ENCODE measurements at regions not wholly inside any gene's neighbourhood (a gene's known extent, or its start where the extent isn't known, plus 50 kb on each side); places are given as distances from the start of the nearest gene placed in this dataset.
A peak's percentile ranks its signal among the peaks of the same experiment; 100 is the strongest.

DNA sequence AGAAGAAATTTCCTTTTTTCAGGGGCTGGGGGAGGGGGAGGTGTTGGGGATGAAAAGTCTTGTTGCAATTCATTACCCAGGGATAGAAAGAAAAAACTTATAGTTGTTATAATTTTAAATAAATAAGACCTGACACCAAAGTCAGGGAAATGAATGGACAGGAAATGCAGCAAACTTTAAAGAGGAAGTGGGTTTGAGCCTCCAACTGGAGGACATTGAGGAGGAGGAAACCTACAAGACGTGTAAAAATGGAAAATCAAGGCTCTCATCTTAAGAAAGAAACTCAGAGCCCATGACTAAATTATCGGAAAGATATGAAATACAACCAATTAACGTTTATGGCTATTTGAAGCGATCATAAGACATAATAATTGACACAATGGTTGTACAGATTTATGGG is 54.4 kb downstream of the NIBAN1 start:
- no peak for DNase-seq (ENCODE audit: low read depth in 2 of 2)

DNA sequence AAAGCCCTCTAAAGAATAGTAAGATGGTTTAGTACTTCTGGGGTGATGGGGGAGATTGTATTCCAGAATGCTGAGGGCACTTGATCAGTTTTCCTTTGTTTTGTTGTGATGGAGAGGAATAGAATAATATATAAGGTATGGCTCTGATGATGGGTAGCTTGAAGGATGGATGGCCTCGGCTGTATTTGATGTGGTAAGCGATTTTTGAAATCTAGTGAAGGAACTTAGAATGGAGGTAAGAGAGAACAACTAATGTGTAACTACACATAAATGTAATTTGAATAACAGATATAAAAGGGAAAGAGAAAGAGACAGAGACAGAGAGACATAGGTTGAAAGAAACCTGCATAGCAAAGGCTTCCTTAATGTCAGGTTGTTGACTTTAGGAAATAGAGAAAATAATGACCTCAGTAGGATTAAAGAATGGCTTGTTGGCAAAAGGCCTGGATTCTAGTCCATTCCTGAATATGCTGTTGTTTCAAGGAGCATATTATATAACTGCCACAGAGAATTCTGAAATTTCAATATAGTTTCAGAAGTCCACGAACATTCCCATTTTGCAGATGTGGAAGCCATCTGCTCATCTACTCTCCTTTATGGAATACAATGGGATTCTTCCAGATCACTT is 58.7 kb downstream of the NIBAN1 start:
- no peak for DNase-seq (ENCODE audit: low read depth in 2 of 2)

DNA sequence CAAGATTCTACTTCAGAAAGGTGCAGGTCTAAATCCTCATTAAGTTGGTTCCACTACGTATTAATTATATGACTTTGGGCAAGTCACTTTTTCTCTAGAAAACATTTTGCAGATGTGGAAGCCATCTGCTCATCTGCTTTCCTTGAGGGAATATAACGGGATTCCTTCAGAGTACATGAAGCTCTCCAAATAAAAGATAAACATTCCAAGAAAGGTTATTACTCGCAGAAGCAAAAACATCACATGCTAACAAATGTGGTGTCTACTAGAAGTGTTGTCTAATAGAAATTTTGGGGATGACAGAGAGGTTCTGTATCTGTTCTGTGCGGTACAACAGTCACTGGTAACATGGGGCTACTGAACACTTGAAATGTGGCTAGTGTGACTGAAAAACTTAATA is 60.2 kb downstream of the NIBAN1 start:
- DNase-seq (ENCODE audit: low read depth in 2 of 2): no peak

DNA sequence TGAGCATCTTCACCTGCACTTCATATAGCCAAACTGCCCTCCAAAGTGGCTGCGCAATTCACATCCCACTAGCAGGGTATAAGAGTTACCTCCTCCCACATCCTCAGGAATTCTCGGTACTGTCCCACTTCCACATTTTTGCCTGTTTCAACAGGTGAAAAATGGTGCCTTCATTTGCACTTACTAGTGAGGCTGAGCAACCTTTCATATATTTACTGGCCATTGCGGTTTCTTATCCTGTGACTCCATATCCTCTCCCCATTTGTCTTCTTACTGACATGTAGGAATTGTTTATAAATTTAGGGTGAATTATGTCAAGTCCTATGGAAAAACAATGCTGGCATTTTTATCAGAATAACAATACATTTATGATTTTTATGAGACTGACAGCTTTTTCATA is 61.9 kb downstream of the NIBAN1 start:
- DNase-seq (ENCODE audit: low read depth in 2 of 2): no peak

DNA sequence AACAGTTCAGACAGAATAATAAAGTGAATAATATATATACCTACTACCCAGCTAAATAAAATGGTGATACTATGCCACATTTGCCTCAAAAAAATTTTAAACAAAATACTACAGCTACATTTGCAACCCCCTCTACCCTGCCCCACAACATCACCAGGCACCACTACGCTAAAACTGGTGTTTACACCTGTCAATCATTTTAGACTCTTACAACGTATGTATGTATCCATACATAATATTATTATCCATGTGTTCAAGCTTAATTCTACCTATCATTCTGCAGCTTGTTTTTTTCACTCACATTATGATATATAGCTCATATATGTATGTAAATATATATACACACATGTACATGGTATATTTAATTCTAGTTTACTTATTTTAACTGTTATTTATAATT is 62.5 kb downstream of the NIBAN1 start:
- no peak for DNase-seq (ENCODE audit: low read depth in 2 of 2)

DNA sequence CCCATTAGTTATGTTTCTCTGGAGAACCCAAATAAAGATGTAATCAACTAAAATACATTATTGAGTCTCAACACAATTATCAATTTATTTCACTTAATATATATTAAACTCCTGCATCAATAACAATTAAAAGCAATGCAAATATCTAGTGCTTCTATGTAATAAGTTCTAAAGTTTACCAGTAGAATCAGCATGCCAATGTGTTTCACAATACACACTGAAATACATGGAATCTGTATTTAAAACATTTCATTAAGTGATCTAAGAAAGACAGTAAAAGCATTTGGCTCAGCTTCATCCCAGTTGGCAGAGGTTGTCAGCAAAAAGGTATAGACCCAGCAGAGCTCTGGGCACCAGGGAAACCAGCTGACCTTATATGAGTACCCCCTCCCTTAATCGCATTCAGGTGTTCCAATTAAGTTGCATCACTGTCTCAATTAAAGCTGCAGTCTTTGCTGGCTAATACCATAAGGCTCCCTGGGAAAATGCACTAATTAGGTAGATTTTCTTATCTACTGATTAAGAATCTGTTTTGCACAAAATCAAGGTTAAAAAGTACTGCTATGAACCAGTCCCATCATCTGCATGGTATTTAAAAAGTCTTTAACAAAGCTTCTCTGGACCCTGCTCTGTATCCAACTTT is 63.1 kb downstream of the NIBAN1 start:
- no peak for DNase-seq (ENCODE audit: low read depth in 2 of 2)

DNA sequence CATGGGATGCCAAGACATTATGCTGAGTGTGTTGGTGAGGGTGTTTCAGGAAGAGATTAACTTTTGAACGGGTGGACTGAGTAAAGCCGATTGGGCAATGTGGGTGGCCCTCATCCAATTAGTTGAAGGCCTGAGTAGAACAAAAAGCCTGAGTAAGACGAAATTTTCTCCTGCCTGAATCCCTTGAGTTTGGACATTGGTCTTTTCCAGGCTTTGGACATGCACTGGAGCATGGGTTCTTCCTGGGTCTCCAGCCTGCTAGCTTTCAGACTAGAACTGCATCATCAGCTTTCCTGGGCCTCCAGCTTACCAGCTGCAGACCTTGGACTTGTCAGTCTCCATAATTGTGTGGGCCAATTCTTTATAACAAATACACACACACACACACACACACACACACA is 63.6 kb downstream of the NIBAN1 start:
- DNase-seq (ENCODE audit: low read depth in 2 of 2): no peak

DNA sequence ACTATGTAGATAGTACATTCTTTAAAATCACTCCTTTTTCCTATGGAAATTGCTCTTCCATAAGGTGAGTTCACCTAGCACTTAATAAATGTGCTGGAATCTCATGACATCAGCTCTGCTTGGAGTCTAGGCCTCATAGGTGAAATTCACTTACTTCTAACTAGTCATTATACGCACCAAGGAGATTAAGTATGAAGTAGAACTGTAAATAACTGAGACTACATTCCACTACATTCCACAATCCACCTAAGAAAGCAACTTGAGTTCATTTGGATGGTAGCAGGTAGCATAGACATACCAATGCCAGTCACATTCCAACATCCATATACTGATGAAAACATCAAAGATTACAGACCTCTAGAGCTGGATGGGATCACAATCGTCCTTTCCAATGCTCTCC is 64.3 kb downstream of the NIBAN1 start:
- no peak for DNase-seq (ENCODE audit: low read depth in 2 of 2)

DNA sequence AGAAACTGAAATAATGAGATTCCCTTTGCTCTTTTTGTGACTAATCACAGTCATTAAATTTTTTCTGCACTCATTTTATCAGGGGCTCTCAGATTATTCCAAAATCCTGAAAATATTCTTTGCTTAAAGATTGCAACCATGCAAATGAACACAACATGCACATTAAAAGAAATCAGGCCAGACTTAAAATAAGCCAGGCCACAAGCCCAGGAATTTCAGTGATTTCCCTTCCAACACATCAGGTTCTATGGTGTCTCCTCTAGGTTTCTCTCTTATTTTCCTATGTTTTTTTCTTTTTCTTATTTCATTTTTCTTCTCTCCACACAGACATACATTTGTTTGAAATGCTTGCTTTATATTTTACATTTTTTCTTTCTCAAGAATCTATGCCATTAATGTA is 65.3 kb downstream of the NIBAN1 start:
- no peak for DNase-seq (ENCODE audit: low read depth in 2 of 2)

DNA sequence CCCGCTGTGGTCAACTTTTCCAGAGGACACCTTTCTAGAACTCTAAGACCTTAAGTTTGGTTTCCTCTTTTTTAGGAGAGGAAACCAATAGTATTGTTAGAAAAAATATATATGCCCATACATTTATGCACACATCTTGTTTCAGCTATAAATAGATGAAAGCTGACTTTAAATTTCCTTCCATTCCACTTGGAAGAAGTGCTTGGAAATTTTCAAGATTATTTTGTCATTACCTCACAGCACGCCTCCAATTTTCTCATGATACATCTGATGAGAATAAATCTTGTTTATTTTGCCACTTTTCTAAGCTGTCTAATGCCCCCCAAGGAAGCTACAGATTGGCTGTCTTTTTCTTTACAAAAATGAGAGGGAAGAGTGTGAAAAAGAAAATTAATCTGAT is 65.8 kb downstream of the NIBAN1 start:
- DNase-seq (ENCODE audit: low read depth in 2 of 2): no peak

DNA sequence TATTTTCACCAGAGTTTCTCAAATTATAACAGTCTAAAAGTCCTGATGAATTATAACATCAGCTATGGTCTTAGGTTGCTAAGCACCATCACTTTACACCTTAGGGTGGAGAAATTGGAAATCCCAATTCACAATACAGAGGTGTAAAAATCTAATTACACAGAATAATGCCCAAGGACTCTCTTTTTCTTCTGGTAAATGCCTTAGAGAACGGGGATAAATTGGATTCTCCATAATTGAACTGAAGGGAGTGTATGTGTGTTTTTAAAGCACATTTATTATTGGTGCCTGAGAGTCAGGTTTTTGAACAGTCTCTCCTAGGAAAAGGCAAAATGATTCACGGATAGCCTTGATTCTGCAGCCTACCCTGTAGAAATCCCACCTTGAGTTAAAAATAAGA is 66.8 kb downstream of the NIBAN1 start:
- no peak for DNase-seq (ENCODE audit: low read depth in 2 of 2)

DNA sequence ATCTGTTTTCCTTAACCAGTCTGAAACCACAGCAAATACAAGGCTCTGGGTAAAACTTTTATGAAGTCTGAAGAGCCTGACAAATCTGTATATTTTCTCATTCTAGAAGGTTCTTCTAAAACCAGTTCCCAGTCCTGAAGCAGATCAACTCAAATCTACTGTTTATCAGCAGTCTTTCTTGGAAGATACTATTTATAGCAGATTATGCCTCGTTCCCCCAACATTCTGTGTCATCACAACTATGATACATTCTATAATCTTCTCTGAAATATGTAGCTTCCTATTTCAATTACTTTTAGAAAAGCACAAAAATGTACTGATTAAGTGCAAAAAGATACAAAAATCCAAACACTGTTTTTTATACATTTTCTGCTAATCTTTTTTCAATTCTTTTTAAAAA is 67.5 kb downstream of the NIBAN1 start:
- no peak for DNase-seq (ENCODE audit: low read depth in 2 of 2)

DNA sequence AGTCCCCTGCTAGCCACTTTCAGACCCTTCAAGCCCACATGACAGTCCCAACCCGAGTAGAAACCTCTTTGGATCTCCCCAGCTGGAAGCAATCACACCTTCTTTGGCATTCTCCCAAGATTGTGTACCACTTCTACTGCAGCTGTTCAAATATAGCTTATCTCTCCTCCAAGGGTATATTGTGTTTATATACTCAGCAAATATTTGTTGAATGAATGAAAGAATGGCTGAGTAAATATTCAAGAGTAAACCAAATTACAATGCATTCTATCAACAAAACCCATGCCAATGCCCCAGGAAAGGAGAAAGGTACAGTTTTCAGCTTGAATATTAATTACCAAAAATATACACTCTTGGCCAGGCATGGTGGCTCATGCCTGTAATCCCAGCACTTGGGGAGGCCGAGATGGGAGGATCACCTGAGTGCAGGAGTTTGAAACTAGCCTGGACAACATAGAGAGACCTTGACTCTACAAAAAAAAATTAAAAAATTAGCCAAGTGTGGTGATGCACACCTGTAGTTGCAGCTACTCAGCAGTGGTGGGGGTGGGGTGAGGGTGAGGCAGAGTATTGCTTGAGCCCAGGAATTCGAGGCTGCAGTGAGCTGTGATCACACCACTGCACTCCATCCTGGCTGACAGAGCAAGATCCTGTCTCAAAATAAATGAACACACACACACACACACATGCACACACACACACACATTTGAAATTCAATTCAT is 68.5 kb downstream of the NIBAN1 start:
- no peak for DNase-seq (ENCODE audit: low read depth in 2 of 2)

DNA sequence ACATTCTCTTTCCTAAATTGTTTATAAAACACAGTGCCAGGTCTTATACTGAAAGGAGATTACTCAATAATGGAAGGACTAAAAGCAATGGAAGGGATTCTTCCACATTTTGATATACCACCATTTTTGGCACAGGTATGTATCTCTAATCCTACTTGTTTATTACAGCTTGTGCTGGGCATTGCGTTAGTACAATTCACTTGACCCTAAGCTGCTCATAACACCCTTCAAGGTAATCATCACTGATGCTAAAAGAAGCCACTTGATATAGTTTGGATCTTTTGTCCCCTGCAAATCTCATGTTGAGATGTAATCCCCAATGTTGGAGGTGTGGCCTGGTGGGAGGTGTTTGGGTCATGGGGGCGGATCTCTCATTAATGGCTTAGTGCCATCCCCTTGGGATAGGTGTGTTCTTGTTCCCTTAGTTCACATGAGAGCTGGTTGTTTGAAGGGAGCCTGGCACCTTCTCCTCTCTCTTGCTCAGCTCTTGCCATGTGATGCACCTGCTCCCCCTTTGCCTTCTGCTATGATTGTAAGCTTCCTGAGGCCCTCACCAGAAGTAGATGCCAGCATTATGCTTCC is 71.1 kb downstream of the NIBAN1 start:
- no peak for DNase-seq (ENCODE audit: low read depth in 2 of 2)

DNA sequence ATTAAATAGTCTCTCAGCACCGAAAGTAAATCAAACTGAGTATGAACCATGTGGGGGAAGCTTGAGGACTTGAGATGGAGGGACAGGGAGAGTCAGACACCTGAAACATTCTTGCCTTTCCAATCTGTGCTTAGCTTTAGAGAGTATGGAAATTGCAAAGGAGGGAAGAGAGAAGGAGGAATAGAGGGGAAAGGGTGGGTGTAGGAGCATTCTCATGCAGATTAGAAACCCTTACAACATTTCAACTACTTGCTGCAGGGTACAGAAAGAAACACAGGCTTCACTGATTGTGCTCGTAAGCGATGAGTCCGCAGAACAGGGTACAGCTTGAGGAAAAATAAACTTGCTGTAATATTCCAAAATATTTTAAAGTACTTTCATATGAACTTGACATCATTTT is 73.8 kb downstream of the NIBAN1 start:
- DNase-seq (ENCODE audit: low read depth in 2 of 2): no peak

DNA sequence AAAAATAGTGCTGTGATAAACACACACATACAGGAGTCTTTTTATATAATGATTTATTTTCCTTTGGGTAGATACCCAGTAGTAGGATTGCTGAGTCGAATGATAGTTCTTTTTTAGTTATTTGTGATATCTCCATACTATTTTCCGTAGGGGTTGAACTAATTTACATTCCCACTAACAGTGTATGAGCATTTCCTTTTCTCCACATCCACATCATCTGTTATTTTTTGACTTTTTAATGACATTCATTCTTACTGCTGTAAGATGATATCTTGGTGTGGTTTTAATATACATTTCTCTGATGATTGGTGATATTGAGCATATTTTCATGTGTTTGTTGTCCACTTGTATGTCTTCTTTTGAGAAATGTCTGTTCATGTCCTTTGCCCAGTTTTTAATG is 78.3 kb downstream of the NIBAN1 start:
- DNase-seq (ENCODE audit: low read depth in 2 of 2): no peak

DNA sequence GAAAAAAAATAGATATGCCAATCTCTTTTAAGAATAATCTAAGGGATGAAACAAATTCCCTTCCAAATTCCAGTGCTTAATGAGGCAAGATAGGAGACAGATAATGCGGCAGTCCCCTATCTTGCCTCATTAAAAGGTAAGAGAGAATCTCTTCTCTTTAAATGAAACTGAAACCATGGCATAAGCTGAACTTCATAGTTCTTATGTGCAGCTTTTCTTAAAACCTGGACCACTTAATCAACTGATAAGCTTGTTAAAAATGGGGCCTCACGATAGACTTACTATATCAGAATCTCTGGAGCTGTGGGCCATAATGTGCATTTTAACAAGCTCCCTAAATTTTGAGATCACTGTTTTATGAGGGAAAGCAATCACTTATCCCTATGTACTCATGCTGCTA is 79.2 kb downstream of the NIBAN1 start:
- DNase-seq (ENCODE audit: low read depth in 2 of 2): no peak

DNA sequence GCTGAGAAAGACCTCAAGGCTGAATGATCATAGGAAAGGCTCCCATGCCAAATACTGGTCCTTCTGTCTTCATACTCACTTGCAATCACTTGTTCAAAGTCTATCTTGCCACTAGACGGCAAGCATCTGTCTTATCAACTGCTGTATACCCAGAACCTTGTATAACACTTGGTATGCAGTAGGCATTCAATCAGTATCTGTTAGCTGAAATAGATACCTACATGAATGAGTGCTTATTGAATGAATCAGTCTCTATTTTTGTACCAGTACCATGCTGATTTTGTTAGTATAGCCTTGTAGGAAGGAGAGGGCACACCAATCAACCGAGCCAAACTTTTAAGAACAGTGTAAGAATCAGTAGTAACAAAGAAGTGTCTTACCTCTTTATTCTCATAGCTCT is 80.6 kb downstream of the NIBAN1 start:
- no peak for DNase-seq (ENCODE audit: low read depth in 2 of 2)

DNA sequence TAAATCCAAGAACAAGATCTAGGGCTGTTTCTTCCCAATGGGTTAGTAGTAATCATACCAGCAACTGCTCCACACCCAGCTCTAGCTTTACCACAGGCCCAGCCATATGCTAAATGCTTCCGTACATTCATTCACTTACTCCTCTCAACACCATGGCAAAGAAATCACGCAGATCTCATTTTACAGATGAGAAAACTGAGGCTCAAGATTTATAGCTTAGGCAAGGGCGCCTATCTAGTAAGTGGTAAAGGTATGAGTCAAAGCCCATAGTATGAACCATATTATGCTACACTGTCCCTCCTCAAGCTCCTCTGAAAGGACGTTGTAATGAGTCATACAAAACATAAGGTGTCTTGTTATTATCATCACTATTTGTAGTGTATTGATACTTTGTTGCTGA is 82.2 kb downstream of the NIBAN1 start:
- no peak for DNase-seq (ENCODE audit: low read depth in 2 of 2)

DNA sequence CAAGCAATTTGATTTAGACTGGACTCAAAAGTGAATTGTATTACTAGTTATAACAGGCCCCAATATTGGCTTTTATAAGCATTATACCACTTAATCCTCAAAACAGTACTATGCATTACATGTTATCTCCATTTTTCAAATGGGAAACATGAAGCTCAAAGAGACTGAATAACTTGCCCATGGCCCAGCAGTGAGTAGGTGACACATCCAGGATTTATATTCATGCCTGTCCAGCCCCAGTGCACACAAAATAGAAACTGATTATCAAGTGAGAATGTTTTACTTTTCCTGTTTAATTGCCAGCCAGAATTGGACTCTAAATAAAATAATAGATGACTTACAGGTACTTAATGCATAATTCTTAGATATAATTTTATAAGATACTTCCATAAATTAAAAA is 82.9 kb downstream of the NIBAN1 start:
- no peak for DNase-seq (ENCODE audit: low read depth in 2 of 2)

DNA sequence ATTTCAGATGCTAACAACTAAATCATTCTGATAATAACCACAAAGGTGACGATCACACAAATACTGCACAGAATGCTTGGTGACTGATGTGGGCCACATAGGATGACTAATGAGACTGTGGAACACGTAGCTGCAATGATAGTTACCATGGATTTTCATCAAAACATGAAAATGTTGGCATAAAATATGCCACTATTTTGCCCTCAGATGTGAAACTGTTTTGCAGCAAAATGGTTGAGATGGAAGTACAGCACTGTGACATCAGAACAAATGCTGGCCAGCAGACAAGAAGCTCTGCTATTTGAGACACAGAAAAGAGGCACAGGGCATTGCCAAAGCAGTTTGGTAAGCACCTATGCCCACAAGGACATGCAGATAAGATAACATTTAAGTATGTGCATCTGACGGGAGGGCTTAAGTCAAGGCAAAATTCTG is 83.8 kb downstream of the NIBAN1 start:
- peak in 1 of 2 donors; percentile 16 for DNase-seq (ENCODE audit: low read depth in 2 of 2)

DNA sequence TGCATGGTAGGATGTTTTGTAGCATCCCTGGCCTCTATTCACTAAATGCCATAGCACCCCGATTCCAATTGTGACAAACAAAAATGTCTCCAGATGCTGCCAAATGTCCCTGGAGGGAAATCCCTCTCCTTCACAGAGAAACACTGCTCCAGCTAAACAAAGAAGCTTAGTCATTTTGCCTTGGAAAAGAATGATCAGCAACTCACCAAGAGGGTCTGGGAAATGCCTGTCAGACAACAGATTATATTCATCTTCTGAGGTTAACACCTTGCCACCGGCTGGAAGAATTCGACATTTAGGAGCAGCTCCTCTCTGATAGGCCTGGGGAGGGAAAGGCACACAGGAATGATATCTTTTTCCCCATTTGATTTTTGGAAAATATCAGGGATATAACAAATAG is 84.4 kb downstream of the NIBAN1 start:
- DNase-seq (ENCODE audit: low read depth in 2 of 2): no peak

DNA sequence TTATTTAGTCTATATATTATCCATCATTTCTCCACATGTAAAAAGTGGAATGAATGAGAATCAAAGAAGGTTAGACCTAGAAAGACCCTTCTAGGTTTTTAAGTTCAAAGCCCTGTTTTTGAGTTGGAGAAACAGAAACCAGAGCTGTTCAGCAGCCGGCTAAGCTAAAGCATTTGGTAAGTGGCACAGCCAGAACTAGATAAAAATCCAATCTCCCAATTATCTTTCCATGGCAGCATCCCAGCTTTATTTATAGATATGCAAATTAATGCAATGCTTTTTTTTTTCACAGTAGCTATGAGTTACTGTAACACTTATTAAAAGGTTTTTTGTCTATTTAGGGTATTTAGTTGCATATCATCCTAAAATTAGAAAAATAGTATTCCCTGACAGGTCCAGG is 85.1 kb downstream of the NIBAN1 start:
- no peak for DNase-seq (ENCODE audit: low read depth in 2 of 2)
